ENCODE measurements at regions not wholly inside any gene's neighbourhood (a gene's known extent, or its start where the extent isn't known, plus 50 kb on each side); places are given as distances from the start of the nearest gene placed in this dataset.

GRCh38 chr5:89395111-89395510 is 512.1 kb upstream of the MEF2C start:
- no peak overlapping the region for H3K4me3 ChIP-seq (replicated peaks; ENCODE audit: low read depth, low read length)
- no peak for TF ChIP-seq CTCF (IDR thresholded peaks at IDR 0.05; ENCODE audit: low read length, missing control alignments)
- DNase-seq (ENCODE audit: low read depth): no peak

DNA sequence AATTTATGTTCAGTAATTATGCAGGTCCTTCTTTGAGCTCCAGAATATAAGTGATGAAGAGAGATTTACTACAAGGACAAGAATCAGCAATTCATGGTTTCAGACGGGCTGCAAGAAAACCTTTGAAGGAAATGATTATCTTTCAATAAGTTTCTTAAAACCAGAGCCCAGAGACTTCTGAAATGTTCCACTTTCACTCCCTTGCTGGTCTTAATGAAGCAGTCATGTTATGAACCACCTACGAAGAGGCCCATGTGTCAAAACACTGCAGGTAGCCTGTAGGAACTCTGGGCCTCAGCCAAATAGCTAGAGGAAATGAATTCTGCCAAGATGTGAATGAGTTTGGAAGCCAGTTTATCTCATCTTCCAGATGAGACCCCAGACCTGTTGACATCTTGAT is 505.9 kb upstream of the MEF2C start:
- no peak for TF ChIP-seq CTCF (IDR thresholded peaks at IDR 0.05; ENCODE audit: low read length, missing control alignments)
- no peak overlapping the region for H3K4me3 ChIP-seq (replicated peaks; ENCODE audit: low read depth, low read length)
- no peak for DNase-seq (ENCODE audit: low read depth)

- no peak overlapping the region for H3K4me3 ChIP-seq (replicated peaks; ENCODE audit: low read depth, low read length)
- DNase-seq (ENCODE audit: low read depth): no peak
- TF ChIP-seq CTCF (IDR thresholded peaks at IDR 0.05; ENCODE audit: low read length, missing control alignments): no peak
These were observed 501.4 kb upstream of the MEF2C start for GRCh38 chr5:89384391-89384790.

DNA sequence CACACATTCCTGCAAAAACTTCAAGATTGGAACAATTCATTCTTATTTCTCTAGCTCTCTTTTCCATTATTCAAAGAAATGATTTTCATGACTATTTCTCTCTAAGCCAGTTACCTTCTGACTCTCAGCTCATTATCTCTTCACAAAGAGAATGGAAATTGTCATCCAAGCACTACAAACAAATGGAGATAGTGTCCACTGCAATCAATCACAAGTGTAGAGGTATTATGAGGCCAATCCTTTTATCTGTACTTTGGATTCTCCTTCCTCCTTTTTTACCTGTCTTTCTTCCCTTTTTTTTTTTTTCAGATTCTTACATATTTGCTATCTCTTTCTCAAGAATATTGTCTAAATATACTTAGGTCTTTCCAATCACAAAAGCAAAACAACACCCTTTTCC is 497.7 kb upstream of the MEF2C start:
- no peak for TF ChIP-seq CTCF (IDR thresholded peaks at IDR 0.05; ENCODE audit: low read length, missing control alignments)
- H3K4me3 ChIP-seq (replicated peaks; ENCODE audit: low read depth, low read length): no peak overlapping the region
- no peak for DNase-seq (ENCODE audit: low read depth)

DNA sequence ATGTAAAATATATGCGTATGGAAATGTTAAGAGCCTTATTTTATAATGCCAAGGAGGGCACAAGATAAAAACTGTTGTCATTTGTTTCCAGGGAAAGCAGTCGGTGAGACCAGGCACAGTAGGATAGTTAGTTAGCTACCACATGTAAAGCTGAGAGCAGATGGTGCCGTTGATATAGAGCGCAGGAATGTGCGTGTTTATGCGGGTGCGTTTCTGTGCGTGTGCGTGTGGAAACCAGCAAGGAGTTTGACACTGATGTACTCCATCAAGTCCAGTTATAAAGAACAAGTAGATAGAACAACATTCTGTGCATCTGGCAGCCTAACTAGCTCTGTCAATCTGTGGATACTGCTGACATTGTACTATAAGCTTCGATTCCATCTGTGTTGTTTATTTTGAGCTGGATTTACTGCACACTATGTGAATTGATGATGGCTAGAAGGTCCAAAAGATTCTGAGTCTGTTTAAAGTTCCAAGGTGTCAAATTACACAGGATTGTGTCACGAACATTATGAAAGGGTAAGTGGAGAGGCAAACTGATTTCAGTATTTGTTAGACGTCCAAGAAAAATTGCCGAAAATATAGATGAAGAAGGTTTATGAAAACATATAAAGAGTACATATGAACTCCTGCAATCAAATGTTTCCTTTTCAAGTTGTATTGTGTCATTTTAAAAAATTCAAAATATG is 494.9 kb upstream of the MEF2C start:
- no peak overlapping the region for H3K4me3 ChIP-seq (replicated peaks; ENCODE audit: low read depth, low read length)
- TF ChIP-seq CTCF (IDR thresholded peaks at IDR 0.05; ENCODE audit: low read length, missing control alignments): no peak
- peak; percentile 19 for DNase-seq (ENCODE audit: low read depth)

DNA sequence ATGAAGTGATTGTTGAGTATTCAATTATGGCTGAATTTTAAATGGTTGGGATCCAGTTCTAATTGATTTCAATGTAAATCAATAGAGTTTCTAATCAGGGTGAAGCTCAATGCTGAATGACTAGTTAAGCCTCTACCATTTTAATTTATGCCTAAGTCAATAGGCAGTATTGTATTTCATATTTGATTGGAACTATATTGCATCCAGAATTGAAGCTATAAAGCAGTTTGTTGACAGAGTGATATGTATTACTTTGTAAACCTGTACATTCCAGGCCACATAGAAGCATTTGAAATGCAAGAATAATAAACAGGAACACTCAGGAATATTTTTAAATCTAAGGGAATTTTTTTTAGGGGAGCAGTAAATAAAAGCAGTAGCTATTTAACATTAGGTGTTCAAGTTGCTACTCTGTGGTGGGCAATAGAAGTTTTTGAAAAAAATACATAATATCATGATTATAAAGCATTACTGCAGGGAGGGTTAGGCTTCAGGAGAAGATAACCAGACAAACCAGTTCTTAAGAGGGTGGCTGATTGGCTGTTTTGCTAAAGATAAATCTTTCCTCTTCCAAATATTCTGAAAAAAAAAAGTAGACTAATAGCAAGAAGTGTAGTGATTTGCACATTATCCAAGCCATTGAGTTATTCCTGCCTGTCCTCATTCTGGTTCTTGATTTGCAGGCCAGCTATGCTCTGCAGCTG is 492.0 kb upstream of the MEF2C start:
- TF ChIP-seq CTCF (IDR thresholded peaks at IDR 0.05; ENCODE audit: low read length, missing control alignments): no peak
- no peak for DNase-seq (ENCODE audit: low read depth)
- no peak overlapping the region for H3K4me3 ChIP-seq (replicated peaks; ENCODE audit: low read depth, low read length)

All from fibroblast of pulmonary artery (primary cell).